Cardiac fibroblast (primary cell): ENCODE measurements at regions not wholly inside any gene's neighbourhood (a gene's known extent, or its start where the extent isn't known, plus 50 kb on each side); places are given as distances from the start of the nearest gene placed in this dataset.

ENCODE experiments used
- DNase-seq, 2 donors: peaks; one replicate each; pipeline versions ENCODE4 v3.0.0 to v3.0.0-alpha.2; 2010; ENCODE audit warnings: low read depth in 2 of 2
- H3K4me3 ChIP-seq, 2 donors: replicated peaks in 1 of 2; 1 replicate in 1 of 2; 2 replicates in 1 of 2; pipeline ENCODE4 v1.5.1; 2011; ENCODE audit warnings: low read depth in 2 of 2, low read length in 2 of 2, mild to moderate bottlenecking in 2 of 2, moderate library complexity in 1 of 2
- CTCF ChIP-seq: IDR thresholded peaks from one replicate; pipeline ENCODE4 v1.5.1; 2011; ENCODE audit warnings: low read depth, mild to moderate bottlenecking, low read length, inconsistent platforms

- no peak for TF ChIP-seq CTCF
- H3K4me3 ChIP-seq, result no peak overlapping the region
- no peak for DNase-seq
These were observed 71.2 kb upstream of the DCBLD2 start for GRCh38 chr3:98972720-98973119.

- DNase-seq, result peak; percentile 94 to 98
These were observed 70.7 kb upstream of the DCBLD2 start for GRCh38 chr3:98972155-98972554.

GRCh38 chr3:98971169-98971681, 69.7 kb upstream of the DCBLD2 start:
- TF ChIP-seq CTCF, result peak; percentile 11
- DNase-seq, result peak in 1 of 2 donors; percentile 95
- no peak overlapping the region for H3K4me3 ChIP-seq

More at GRCh38 chr3:98972155-98972554, 70.7 kb upstream of the DCBLD2 start:
- no peak for TF ChIP-seq CTCF
- H3K4me3 ChIP-seq, result no peak overlapping the region

GRCh38 chr3:98969295-98969694, 67.8 kb upstream of the DCBLD2 start:
- no peak for TF ChIP-seq CTCF
- no peak for DNase-seq
- no peak overlapping the region for H3K4me3 ChIP-seq

- DNase-seq, result no peak
- H3K4me3 ChIP-seq, result no peak overlapping the region
- TF ChIP-seq CTCF, result no peak
These were observed 67.3 kb upstream of the DCBLD2 start for GRCh38 chr3:98968824-98969223.

GRCh38 chr3:98968347-98968746, 66.9 kb upstream of the DCBLD2 start:
- TF ChIP-seq CTCF, result no peak
- DNase-seq, result no peak
- H3K4me3 ChIP-seq, result no peak overlapping the region

GRCh38 chr3:98967758-98968157, 66.3 kb upstream of the DCBLD2 start:
- TF ChIP-seq CTCF, result no peak
- H3K4me3 ChIP-seq, result no peak overlapping the region
- DNase-seq, result no peak
